H9 (cell line): ENCODE measurements at regions not wholly inside any gene's neighbourhood (a gene's known extent, or its start where the extent isn't known, plus 50 kb on each side); places are given as distances from the start of the nearest gene placed in this dataset.

Experiments
- DNase-seq: peaks from one replicate; pipeline ENCODE4 v3.0.0-alpha.2; 2017
- H2AFZ ChIP-seq: one replicate; pipeline ENCODE4 v1.6.1; 2013; ENCODE audit warnings: mild to moderate bottlenecking, low read length, control low read depth, moderate library complexity
- H2AK5ac ChIP-seq: 2 replicates; pipeline ENCODE4 v1.6.1; 2013; ENCODE audit warnings: low read length, control low read depth, mixed read lengths; ENCODE audit not compliant: insufficient read length
- H2BK120ac ChIP-seq: one replicate; pipeline ENCODE4 v1.6.1; 2013; ENCODE audit warnings: low read depth, mild to moderate bottlenecking, low read length, control low read depth, inconsistent platforms; ENCODE audit not compliant: poor library complexity, severe bottlenecking
- H2BK12ac ChIP-seq: 2 replicates; pipeline ENCODE4 v1.6.1; 2013; ENCODE audit warnings: low read length, control low read depth, mixed read lengths, low read depth; ENCODE audit not compliant: insufficient read length
- H2BK15ac ChIP-seq: 2 replicates; pipeline ENCODE4 v1.6.1; 2013; ENCODE audit warnings: low read depth, low read length, control low read depth
- H2BK20ac ChIP-seq: one replicate; pipeline ENCODE4 v1.6.1; 2013; ENCODE audit warnings: low read depth, mild to moderate bottlenecking, low read length, control low read depth, inconsistent platforms; ENCODE audit not compliant: poor library complexity, severe bottlenecking
- H2BK5ac ChIP-seq: 2 replicates; pipeline ENCODE4 v1.6.1; 2013; ENCODE audit warnings: low read length, control low read depth, mixed read lengths; ENCODE audit not compliant: insufficient read length
- H3K14ac ChIP-seq: 2 replicates; pipeline ENCODE4 v1.6.1; 2013; ENCODE audit warnings: low read length, control low read depth; ENCODE audit not compliant: insufficient read depth
- H3K18ac ChIP-seq: 2 replicates; pipeline ENCODE4 v1.6.1; 2013; ENCODE audit warnings: low read depth, mild to moderate bottlenecking, mixed read lengths, low read length, control low read depth; ENCODE audit not compliant: insufficient read length
- H3K23ac ChIP-seq: 2 replicates; pipeline ENCODE4 v1.6.1; 2013; ENCODE audit warnings: low read length, control low read depth, mixed read lengths, low read depth; ENCODE audit not compliant: insufficient read length
- H3K23me2 ChIP-seq: 2 replicates; pipeline ENCODE4 v1.6.1; 2013; ENCODE audit warnings: low read depth, mild to moderate bottlenecking, mixed read lengths, low read length, control low read depth; ENCODE audit not compliant: insufficient read length, poor library complexity, severe bottlenecking
- H3K27ac ChIP-seq: 2 replicates; pipeline ENCODE4 v1.5.1; 2013; ENCODE audit warnings: low read length, control low read depth, mixed read lengths, low read depth; ENCODE audit not compliant: insufficient read length
- H3K27me3 ChIP-seq: 2 replicates; pipeline ENCODE4 v1.6.1; 2013; ENCODE audit warnings: low read length, control low read depth, inconsistent platforms; ENCODE audit not compliant: insufficient read depth
- H3K4ac ChIP-seq: 2 replicates; pipeline ENCODE4 v1.6.1; 2013; ENCODE audit warnings: low read depth, mild to moderate bottlenecking, control low read depth, inconsistent platforms, low read length, moderate library complexity
- H3K4me1 ChIP-seq: 2 replicates; pipeline ENCODE4 v1.6.1; 2013; ENCODE audit warnings: low read length, control low read depth, inconsistent platforms; ENCODE audit not compliant: insufficient read depth
- H3K4me2 ChIP-seq: 2 replicates; pipeline ENCODE4 v1.6.1; 2013; ENCODE audit warnings: low read length, control low read depth, mixed read lengths; ENCODE audit not compliant: insufficient read length, insufficient read depth
- H3K56ac ChIP-seq: 2 replicates; pipeline ENCODE4 v1.6.1; 2013; ENCODE audit warnings: low read depth, mild to moderate bottlenecking, mixed read lengths, low read length, control low read depth; ENCODE audit not compliant: insufficient read length
- H3K79me1 ChIP-seq: 2 replicates; pipeline ENCODE4 v1.6.1; 2013; ENCODE audit warnings: low read depth, mild to moderate bottlenecking, moderate library complexity, low read length, control low read depth, inconsistent platforms; ENCODE audit not compliant: insufficient read depth, poor library complexity, severe bottlenecking
- H3K79me2 ChIP-seq: 2 replicates; pipeline ENCODE4 v1.6.1; 2013; ENCODE audit warnings: low read length, control low read depth, inconsistent platforms; ENCODE audit not compliant: insufficient read depth
- H3K9ac ChIP-seq: 2 replicates; pipeline ENCODE4 v1.6.1; 2013; ENCODE audit warnings: low read length, control low read depth, mixed read lengths; ENCODE audit not compliant: insufficient read length; ENCODE audit errors: extremely low read depth
- H3K9me3 ChIP-seq: one replicate; pipeline ENCODE4 v1.6.1; 2013; ENCODE audit warnings: low read depth, low read length, inconsistent platforms; ENCODE audit not compliant: control insufficient read depth
- H3T11ph ChIP-seq: one replicate; pipeline ENCODE4 v1.6.1; 2013; ENCODE audit warnings: mild to moderate bottlenecking, low read length, control low read depth, inconsistent platforms
- H4K20me1 ChIP-seq: one replicate; pipeline ENCODE4 v1.6.1; 2013; ENCODE audit not compliant: control insufficient read depth, insufficient read length, insufficient read depth
- H4K5ac ChIP-seq: 2 replicates; pipeline ENCODE4 v1.6.1; 2013; ENCODE audit warnings: low read depth, mild to moderate bottlenecking, mixed read lengths, low read length, control low read depth; ENCODE audit not compliant: insufficient read length
- H4K8ac ChIP-seq: replicated peaks from 2 replicates; pipeline ENCODE4 v1.6.1; 2013; ENCODE audit warnings: low read length, control low read depth, mixed read lengths, low read depth; ENCODE audit not compliant: insufficient read length
- H4K91ac ChIP-seq: 2 replicates; pipeline ENCODE4 v1.6.1; 2013; ENCODE audit warnings: low read depth, mild to moderate bottlenecking, moderate library complexity, mixed read lengths, low read length, control low read depth; ENCODE audit not compliant: insufficient read length
- H3K27ac Mint-ChIP-seq, 3 experiments: 2 replicates in 2 of 3; 3 replicates in 1 of 3; pipeline ENCODE4 v1.8.0; 2020 to 2021; ENCODE audit warnings: mixed read lengths in 3 of 3, mild to moderate bottlenecking in 1 of 3, moderate library complexity in 1 of 3
- H3K27me3 Mint-ChIP-seq: 2 replicates; pipeline ENCODE4 v1.8.0; 2021; ENCODE audit warnings: low read depth, mild to moderate bottlenecking, moderate library complexity, mixed read lengths
- H3K36me3 Mint-ChIP-seq, 3 experiments: 2 replicates in 2 of 3; 3 replicates in 1 of 3; pipeline ENCODE4 v1.8.0; 2020 to 2021; ENCODE audit warnings: low read depth in 3 of 3, mixed read lengths in 3 of 3; ENCODE audit not compliant: insufficient read depth in 1 of 3
- H3K4me1 Mint-ChIP-seq, 2 experiments: 2 replicates each; pipeline ENCODE4 v1.8.0; 2020; ENCODE audit warnings: mixed read lengths in 2 of 2
- H3K4me3 Mint-ChIP-seq, 2 experiments: 2 replicates in 1 of 2; 3 replicates in 1 of 2; pipeline ENCODE4 v1.8.0; 2020 to 2021; ENCODE audit warnings: mild to moderate bottlenecking in 2 of 2, mixed read lengths in 2 of 2, moderate library complexity in 1 of 2
- H3K9me3 Mint-ChIP-seq, 2 experiments: 2 replicates in 1 of 2; 3 replicates in 1 of 2; pipeline ENCODE4 v1.8.0; 2020; ENCODE audit warnings: mild to moderate bottlenecking in 2 of 2, mixed read lengths in 2 of 2, moderate library complexity in 1 of 2
- CTCF ChIP-seq: fragments of 200-600 bp; sonication (generic); conservative IDR thresholded peaks from 3 replicates; pipeline ENCODE4 v1.8.0; 2021; ENCODE audit warnings: antibody characterized with exemption, mild to moderate bottlenecking
- WGBS: extraction: QIAGEN DNeasy Blood & Tissue Kit; methylation state at CpG from one replicate; pipeline ENCODE4 v1.1.7; 2013; ENCODE audit warnings: missing lambda C conversion rate, low lambda C conversion rate, mixed read lengths; ENCODE audit not compliant: insufficient read length; ENCODE audit errors: extremely low coverage; 5-methylcytosine and 5-hydroxymethylcytosine counted together

DNA sequence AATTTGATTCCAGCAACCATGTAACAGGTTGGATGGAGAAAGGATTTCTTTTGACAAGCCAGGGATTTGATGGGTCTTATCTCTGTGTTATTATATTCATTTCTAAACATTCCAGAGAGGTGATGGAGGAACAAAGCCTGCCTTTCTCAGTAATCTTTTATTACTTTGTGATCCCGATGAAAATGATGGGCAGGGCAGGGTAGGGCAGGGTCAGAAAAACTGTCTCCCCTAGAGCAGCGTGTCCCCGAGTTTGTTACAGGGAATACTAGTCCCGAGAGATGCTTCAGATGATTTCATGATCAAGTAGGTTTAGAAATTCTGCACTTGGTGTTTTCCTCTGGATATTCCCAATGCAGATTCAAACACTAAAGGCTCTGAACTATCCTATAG, 111.8 kb upstream of the RGMA start:
- no peak overlapping the region for H3K4ac ChIP-seq
- no peak overlapping the region for H3K4me2 ChIP-seq
- no peak overlapping the region for H2AFZ ChIP-seq
- Mint-ChIP-seq H3K4me3 (no peak overlapping the region), H3K9me3 (peaks cover 6 to 11% of the 10 kb centered on the region in 2 experiments; a peak in 3 of 5 replicates), H3K27ac (no peak overlapping the region; a peak in 1 of 7 replicates), H3K4me1 (peaks cover 26 to 37% of the 10 kb centered on the region in 2 experiments), H3K27me3 (peaks cover 22% of the 10 kb centered on the region), H3K36me3 (peaks cover 0 to 14% (median 1%) of the 10 kb centered on the region in 3 experiments; a peak in 3 of 7 replicates)
- H3K23me2 ChIP-seq: no peaks in the 10 kb centered on the region
- no peak for TF ChIP-seq CTCF
- H2BK5ac ChIP-seq: no peak overlapping the region
- no peak for DNase-seq
- H2BK20ac ChIP-seq: no peak overlapping the region
- H3K14ac ChIP-seq: no peak overlapping the region
- no peak overlapping the region for H4K5ac ChIP-seq
- no peak overlapping the region for H3T11ph ChIP-seq
- H2BK12ac ChIP-seq: no peak overlapping the region
- no peaks in the 10 kb centered on the region; the same call in 1 of the 2 replicates for H3K27me3 ChIP-seq
- H4K91ac ChIP-seq: no peak overlapping the region
- no peaks in the 10 kb centered on the region for H4K20me1 ChIP-seq
- H4K8ac ChIP-seq: no peak overlapping the region
- peaks cover 7% of the 10 kb centered on the region; the same call in 1 of the 2 replicates for H3K4me1 ChIP-seq
- H2BK15ac ChIP-seq: no peak overlapping the region
- H3K79me1 ChIP-seq: no peaks in the 10 kb centered on the region
- no peak overlapping the region for H3K23ac ChIP-seq
- no peak overlapping the region for H3K18ac ChIP-seq
- no peaks in the 10 kb centered on the region for H3K9me3 ChIP-seq
- WGBS: no CpG with 5 or more reads among the region's 4 CpGs
- H2BK120ac ChIP-seq: no peak overlapping the region
- no peak overlapping the region for H3K9ac ChIP-seq
- no peak overlapping the region for H3K56ac ChIP-seq
- H3K27ac ChIP-seq: no peak overlapping the region
- H3K79me2 ChIP-seq: no peaks in the 10 kb centered on the region
- no peak overlapping the region for H2AK5ac ChIP-seq
